ENCODE measurements at regions not wholly inside any gene's neighbourhood (a gene's known extent, or its start where the extent isn't known, plus 50 kb on each side); places are given as distances from the start of the nearest gene placed in this dataset.

- Mint-ChIP-seq H3K9me3 (peaks cover 0 to 2% (median under 1%) of the 10 kb centered on the region in 7 donors), H3K27me3 (ENCODE audit: low read depth in 3 of 3) (peaks cover 0 to 2% (median 0%) of the 10 kb centered on the region in 3 donors), H3K4me1 (peaks cover 26% of the 10 kb centered on the region), H3K4me3 (no peak overlapping the region), H3K27ac (no peak overlapping the region), H3K36me3 (peaks cover 0 to 2% of the 10 kb centered on the region in 2 donors)
- no peak for TF ChIP-seq CTCF (IDR thresholded peaks at IDR 0.05)
- H4K20me1 ChIP-seq (ENCODE audit: insufficient read depth, low read length), result no peaks in the 10 kb centered on the region
- intact Hi-C loops (cut with micrococcal nuclease), result no loop called here
- H3K9ac ChIP-seq (ENCODE audit: insufficient read depth, low read length, poor library complexity, severe bottlenecking), result no peak overlapping the region
- peaks cover 9 to 18% of the 10 kb centered on the region in 2 donors for H3K4me1 ChIP-seq (ENCODE audit: control insufficient read depth in 1 of 2, insufficient read depth in 2 of 2, low read length in 2 of 2)
- H2AFZ ChIP-seq (ENCODE audit: insufficient read depth, low read depth, low read length, poor library complexity, severe bottlenecking), result peak overlapping the region; percentile 4
- no peak for DNase-seq
- no peak overlapping the region for H3K4me2 ChIP-seq (replicated peaks; ENCODE audit: extremely low read depth, low read length, poor library complexity, severe bottlenecking)
- H3K27ac ChIP-seq (ENCODE audit: low read depth in 1 of 2, low read length in 2 of 2), result no peak overlapping the region
- H3K4me3 ChIP-seq (replicated peaks in 1 of 3; ENCODE audit: low read depth in 2 of 3, low read length in 3 of 3), result no peak overlapping the region
- H3K9me3 ChIP-seq (replicated peaks in 1 of 2; ENCODE audit: control insufficient read depth in 1 of 2, insufficient read depth in 1 of 2, low read length in 2 of 2), result no peaks in the 10 kb centered on the region
- no peaks in the 10 kb centered on the region for H3K79me2 ChIP-seq (ENCODE audit: insufficient read depth, low read length)
- WGBS (ENCODE audit: insufficient coverage), result 90% methylated on average over 7 of the region's 9 CpGs
- H3K27me3 ChIP-seq (ENCODE audit: control insufficient read depth in 2 of 2, insufficient read depth in 2 of 2, low read length in 2 of 2), result no peaks in the 10 kb centered on the region
- no peaks in the 10 kb centered on the region for H3K36me3 ChIP-seq (replicated peaks in 1 of 2; ENCODE audit: control insufficient read depth in 1 of 2, insufficient read depth in 2 of 2, low read length in 2 of 2)
These were observed 228.2 kb upstream of the KLF4 start for GRCh38 chr9:107717529-107718314.

GRCh38 chr9:107715740-107716139 lies 226.2 kb upstream of the KLF4 start:
- Histone ChIP-seq H3K36me3 (replicated peaks in 1 of 2; ENCODE audit: control insufficient read depth in 1 of 2, insufficient read depth in 2 of 2, low read length in 2 of 2) (no peaks in the 10 kb centered on the region), H3K9me3 (replicated peaks in 1 of 2; ENCODE audit: control insufficient read depth in 1 of 2, insufficient read depth in 1 of 2, low read length in 2 of 2) (no peaks in the 10 kb centered on the region), H3K27me3 (ENCODE audit: control insufficient read depth in 2 of 2, insufficient read depth in 2 of 2, low read length in 2 of 2) (no peaks in the 10 kb centered on the region), H3K9ac (ENCODE audit: insufficient read depth, low read length, poor library complexity, severe bottlenecking) (no peak overlapping the region), H3K27ac (ENCODE audit: low read depth in 1 of 2, low read length in 2 of 2) (no peak overlapping the region), H3K4me2 (replicated peaks; ENCODE audit: extremely low read depth, low read length, poor library complexity, severe bottlenecking) (no peak overlapping the region), H3K4me1 (ENCODE audit: control insufficient read depth in 1 of 2, insufficient read depth in 2 of 2, low read length in 2 of 2) (peaks cover 18 to 25% of the 10 kb centered on the region in 2 donors), H3K4me3 (replicated peaks in 1 of 3; ENCODE audit: low read depth in 2 of 3, low read length in 3 of 3) (no peak overlapping the region), H2AFZ (ENCODE audit: insufficient read depth, low read depth, low read length, poor library complexity, severe bottlenecking) (no peak overlapping the region), H3K79me2 (ENCODE audit: insufficient read depth, low read length) (no peaks in the 10 kb centered on the region), H4K20me1 (ENCODE audit: insufficient read depth, low read length) (no peaks in the 10 kb centered on the region)
- no peak overlapping the region for H3K27ac Mint-ChIP-seq
- H3K27me3 Mint-ChIP-seq (ENCODE audit: low read depth in 3 of 3), result peaks cover 0 to 3% (median 0%) of the 10 kb centered on the region in 3 donors
- peaks cover 0 to 2% of the 10 kb centered on the region in 2 donors for H3K36me3 Mint-ChIP-seq
- peaks cover 0 to 3% (median 0%) of the 10 kb centered on the region in 7 donors for H3K9me3 Mint-ChIP-seq
- intact Hi-C loops (cut with micrococcal nuclease), result no loop called here
- WGBS (ENCODE audit: insufficient coverage), result 93% methylated on average over 2 of the region's 4 CpGs
- no peak for DNase-seq
- no peak for TF ChIP-seq CTCF (IDR thresholded peaks at IDR 0.05)
- peaks cover 32% of the 10 kb centered on the region for H3K4me1 Mint-ChIP-seq
- no peak overlapping the region for H3K4me3 Mint-ChIP-seq

Data from CD14-positive monocyte (primary cell).